GM23248 (cell line): ENCODE measurements at regions not wholly inside any gene's neighbourhood (a gene's known extent, or its start where the extent isn't known, plus 50 kb on each side); places are given as distances from the start of the nearest gene placed in this dataset.

Experiments used
- EZH2 ChIP-seq: fragments of 200-600 bp; sonication (generic); IDR thresholded peaks from 2 replicates; pipeline ENCODE4 v1.6.1; 2018; ENCODE audit warnings: antibody characterized with exemption, mild to moderate bottlenecking; ENCODE audit not compliant: insufficient read depth, poor library complexity, severe bottlenecking
- EZH2phosphoT487 ChIP-seq: fragments of 200-600 bp; sonication (generic); IDR thresholded peaks from 2 replicates; pipeline ENCODE4 v1.6.1; 2018; ENCODE audit warnings: antibody characterized with exemption, moderate library complexity, mild to moderate bottlenecking, low read depth; ENCODE audit not compliant: insufficient read depth

- no peak for TF ChIP-seq EZH2
- no peak for TF ChIP-seq EZH2phosphoT487
These were observed 167.5 kb upstream of the PDE5A start for GRCh38 chr4:119795986-119796578.
